ENCODE measurements at regions not wholly inside any gene's neighbourhood (a gene's known extent, or its start where the extent isn't known, plus 50 kb on each side); places are given as distances from the start of the nearest gene placed in this dataset.

DNA sequence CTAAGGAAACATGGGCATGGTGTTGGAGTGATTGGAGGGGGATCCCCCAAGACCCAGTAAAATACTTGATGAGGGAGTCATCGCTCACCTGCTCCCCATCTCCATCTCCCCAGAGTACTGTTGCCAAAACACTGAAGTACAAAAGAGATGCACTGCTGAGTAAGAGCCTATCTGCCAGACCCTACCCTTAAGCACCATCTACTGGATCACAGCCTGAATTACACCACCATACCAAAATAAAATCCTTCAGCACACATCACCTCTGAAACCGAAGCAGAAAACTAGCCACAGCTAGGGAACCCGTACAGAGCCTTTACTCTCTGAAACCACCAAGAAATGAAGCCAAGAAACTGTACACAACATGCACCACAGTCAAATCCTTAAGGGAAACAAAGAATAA lies 466.3 kb upstream of the ACTRT1 start:
- Histone ChIP-seq H3K4me3 (ENCODE audit: low read depth, low read length) (no peak overlapping the region), H3K9me3 (ENCODE audit: control insufficient read depth, insufficient read depth, low read length) (no peaks in the 10 kb centered on the region), H3K9ac (ENCODE audit: low read depth, low read length) (no peak overlapping the region), H3K27me3 (ENCODE audit: control insufficient read depth, insufficient read depth, low read length) (no peaks in the 10 kb centered on the region), H3K36me3 (ENCODE audit: control insufficient read depth, insufficient read depth, low read length) (no peaks in the 10 kb centered on the region), H3K4me1 (ENCODE audit: control insufficient read depth, insufficient read depth, low read length) (no peaks in the 10 kb centered on the region)

DNA sequence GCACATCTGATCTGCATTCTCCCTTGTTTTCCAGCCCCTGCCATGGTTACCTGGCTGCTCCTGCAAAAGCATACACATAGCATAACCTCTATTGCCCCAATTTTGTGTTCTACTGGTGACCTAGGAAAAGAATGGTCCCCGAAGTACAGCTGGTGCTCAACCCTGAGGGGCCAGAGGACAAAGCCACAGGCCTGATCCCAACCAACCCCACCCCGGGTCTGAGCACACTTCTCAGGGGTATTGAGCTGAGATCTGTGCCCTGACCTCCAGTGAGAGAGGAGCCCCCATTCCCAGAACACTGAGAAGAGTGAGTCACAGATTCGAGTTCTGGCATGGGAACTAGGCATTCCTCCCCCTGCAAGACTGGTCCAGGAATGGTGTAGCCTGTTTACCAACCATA lies 465.5 kb upstream of the ACTRT1 start:
- H3K36me3 ChIP-seq (ENCODE audit: control insufficient read depth, insufficient read depth, low read length): no peaks in the 10 kb centered on the region
- H3K9me3 ChIP-seq (ENCODE audit: control insufficient read depth, insufficient read depth, low read length): no peaks in the 10 kb centered on the region
- no peak overlapping the region for H3K9ac ChIP-seq (ENCODE audit: low read depth, low read length)
- H3K4me3 ChIP-seq (ENCODE audit: low read depth, low read length): no peak overlapping the region
- H3K27me3 ChIP-seq (ENCODE audit: control insufficient read depth, insufficient read depth, low read length): no peaks in the 10 kb centered on the region
- H3K4me1 ChIP-seq (ENCODE audit: control insufficient read depth, insufficient read depth, low read length): no peaks in the 10 kb centered on the region

DNA sequence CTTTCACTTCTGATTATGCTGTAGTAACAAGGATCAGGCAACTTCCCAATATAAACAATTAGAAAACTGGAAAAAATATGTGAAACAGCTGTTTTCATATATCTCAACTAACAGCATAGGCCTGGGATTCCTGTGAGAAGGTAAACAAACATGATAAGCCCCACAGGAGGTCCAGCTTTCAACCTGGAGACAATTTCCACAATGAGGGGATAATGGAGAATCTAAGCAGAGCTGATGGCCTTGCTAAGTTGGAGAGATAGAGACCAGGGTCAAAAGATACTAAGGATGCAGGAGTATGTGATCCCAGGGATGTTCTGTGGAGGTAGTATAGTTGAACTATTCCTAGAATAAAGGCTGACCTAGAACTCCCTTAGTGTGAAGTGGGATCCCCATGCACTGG lies 452.3 kb upstream of the ACTRT1 start:
- Histone ChIP-seq H3K4me3 (ENCODE audit: low read depth, low read length) (no peak overlapping the region), H3K9ac (ENCODE audit: low read depth, low read length) (no peak overlapping the region), H3K27me3 (ENCODE audit: control insufficient read depth, insufficient read depth, low read length) (no peaks in the 10 kb centered on the region), H3K9me3 (ENCODE audit: control insufficient read depth, insufficient read depth, low read length) (no peaks in the 10 kb centered on the region), H3K36me3 (ENCODE audit: control insufficient read depth, insufficient read depth, low read length) (peaks cover 2% of the 10 kb centered on the region), H3K4me1 (ENCODE audit: control insufficient read depth, insufficient read depth, low read length) (no peaks in the 10 kb centered on the region)

DNA sequence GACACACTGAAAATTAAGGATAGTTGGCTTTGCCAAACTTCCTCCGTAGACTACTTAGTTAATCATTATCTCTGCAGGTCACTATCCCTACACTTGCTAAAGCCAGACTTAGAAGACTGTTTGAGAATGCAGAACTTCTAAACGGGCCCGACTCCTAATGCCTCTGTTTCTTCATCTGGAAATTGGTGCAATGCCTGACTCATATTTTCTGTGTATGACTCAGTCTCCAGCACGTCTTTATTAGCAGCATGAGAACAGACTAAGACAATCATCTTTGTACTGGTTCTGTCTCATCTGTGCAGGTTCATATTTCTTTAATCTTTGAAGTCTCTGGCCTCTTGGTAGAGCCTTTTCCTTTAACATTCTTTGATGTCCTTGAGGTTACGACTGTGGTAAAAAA lies 411.9 kb upstream of the ACTRT1 start:
- no peaks in the 10 kb centered on the region for H3K27me3 ChIP-seq (ENCODE audit: control insufficient read depth, insufficient read depth, low read length)
- no peaks in the 10 kb centered on the region for H3K9me3 ChIP-seq (ENCODE audit: control insufficient read depth, insufficient read depth, low read length)
- no peaks in the 10 kb centered on the region for H3K36me3 ChIP-seq (ENCODE audit: control insufficient read depth, insufficient read depth, low read length)
- H3K9ac ChIP-seq (ENCODE audit: low read depth, low read length): no peak overlapping the region
- H3K4me1 ChIP-seq (ENCODE audit: control insufficient read depth, insufficient read depth, low read length): no peaks in the 10 kb centered on the region
- no peak overlapping the region for H3K4me3 ChIP-seq (ENCODE audit: low read depth, low read length)

DNA sequence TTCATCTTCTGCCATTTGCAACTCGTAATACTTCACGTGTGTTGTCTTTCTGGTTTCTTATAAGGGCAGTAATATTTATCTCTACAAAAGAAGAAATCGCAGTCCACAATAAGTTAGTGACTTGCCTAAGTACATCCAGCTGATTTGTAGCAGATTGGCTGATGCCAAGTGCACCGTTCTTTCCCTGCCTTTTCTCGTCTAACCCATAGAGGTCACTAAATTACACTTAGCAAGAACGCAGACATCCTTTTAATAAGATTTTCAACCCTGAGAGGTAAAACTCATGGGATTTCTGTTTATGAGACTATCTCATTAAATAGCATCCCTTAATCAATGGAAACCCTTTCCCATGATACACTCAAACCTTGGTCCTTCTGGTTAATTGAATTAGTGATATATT lies 408.6 kb upstream of the ACTRT1 start:
- no peaks in the 10 kb centered on the region for H3K27me3 ChIP-seq (ENCODE audit: control insufficient read depth, insufficient read depth, low read length)
- no peaks in the 10 kb centered on the region for H3K36me3 ChIP-seq (ENCODE audit: control insufficient read depth, insufficient read depth, low read length)

GRCh38 chrX:128458888-128459287 lies 406.7 kb upstream of the ACTRT1 start:
- no peaks in the 10 kb centered on the region for H3K36me3 ChIP-seq (ENCODE audit: control insufficient read depth, insufficient read depth, low read length)
- no peaks in the 10 kb centered on the region for H3K9me3 ChIP-seq (ENCODE audit: control insufficient read depth, insufficient read depth, low read length)
- H3K4me3 ChIP-seq (ENCODE audit: low read depth, low read length): no peak overlapping the region
- no peaks in the 10 kb centered on the region for H3K27me3 ChIP-seq (ENCODE audit: control insufficient read depth, insufficient read depth, low read length)
- H3K4me1 ChIP-seq (ENCODE audit: control insufficient read depth, insufficient read depth, low read length): no peaks in the 10 kb centered on the region
- no peak overlapping the region for H3K9ac ChIP-seq (ENCODE audit: low read depth, low read length)

More for the DNA sequence above, 408.6 kb upstream of the ACTRT1 start:
- H3K4me3 ChIP-seq (ENCODE audit: low read depth, low read length): no peak overlapping the region
- no peaks in the 10 kb centered on the region for H3K9me3 ChIP-seq (ENCODE audit: control insufficient read depth, insufficient read depth, low read length)
- no peaks in the 10 kb centered on the region for H3K4me1 ChIP-seq (ENCODE audit: control insufficient read depth, insufficient read depth, low read length)
- H3K9ac ChIP-seq (ENCODE audit: low read depth, low read length): no peak overlapping the region

GRCh38 chrX:128457674-128458073 lies 405.5 kb upstream of the ACTRT1 start:
- H3K4me3 ChIP-seq (ENCODE audit: low read depth, low read length): no peak overlapping the region
- H3K36me3 ChIP-seq (ENCODE audit: control insufficient read depth, insufficient read depth, low read length): no peaks in the 10 kb centered on the region
- no peaks in the 10 kb centered on the region for H3K27me3 ChIP-seq (ENCODE audit: control insufficient read depth, insufficient read depth, low read length)
- H3K9me3 ChIP-seq (ENCODE audit: control insufficient read depth, insufficient read depth, low read length): no peaks in the 10 kb centered on the region
- no peaks in the 10 kb centered on the region for H3K4me1 ChIP-seq (ENCODE audit: control insufficient read depth, insufficient read depth, low read length)
- no peak overlapping the region for H3K9ac ChIP-seq (ENCODE audit: low read depth, low read length)

DNA sequence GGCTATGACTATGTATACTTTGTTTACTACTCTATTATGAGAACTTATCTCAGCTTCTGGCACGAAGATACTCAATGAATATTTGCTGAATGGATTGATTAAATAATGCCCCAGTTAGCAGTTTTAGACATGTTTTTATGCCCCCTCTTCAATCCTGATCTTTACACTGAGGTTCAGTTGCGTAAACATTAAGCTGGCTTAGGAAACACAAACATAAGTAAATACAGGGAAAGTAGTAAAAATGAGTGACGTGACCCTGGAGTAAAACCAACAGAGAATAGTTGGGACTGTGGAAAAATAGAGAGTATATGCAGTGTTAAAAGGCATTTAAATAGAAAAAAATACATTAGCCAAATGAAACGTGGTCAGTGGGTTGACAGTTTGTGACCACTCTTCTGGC lies 387.0 kb upstream of the ACTRT1 start:
- no peak overlapping the region for H3K4me3 ChIP-seq (ENCODE audit: low read depth, low read length)
- H3K9ac ChIP-seq (ENCODE audit: low read depth, low read length): no peak overlapping the region
- no peaks in the 10 kb centered on the region for H3K9me3 ChIP-seq (ENCODE audit: control insufficient read depth, insufficient read depth, low read length)
- no peaks in the 10 kb centered on the region for H3K36me3 ChIP-seq (ENCODE audit: control insufficient read depth, insufficient read depth, low read length)
- H3K4me1 ChIP-seq (ENCODE audit: control insufficient read depth, insufficient read depth, low read length): no peaks in the 10 kb centered on the region
- H3K27me3 ChIP-seq (ENCODE audit: control insufficient read depth, insufficient read depth, low read length): no peaks in the 10 kb centered on the region

- Histone ChIP-seq H3K27me3 (ENCODE audit: control insufficient read depth, insufficient read depth, low read length) (no peaks in the 10 kb centered on the region), H3K4me1 (ENCODE audit: control insufficient read depth, insufficient read depth, low read length) (no peaks in the 10 kb centered on the region), H3K4me3 (ENCODE audit: low read depth, low read length) (no peak overlapping the region), H3K36me3 (ENCODE audit: control insufficient read depth, insufficient read depth, low read length) (no peaks in the 10 kb centered on the region), H3K9ac (ENCODE audit: low read depth, low read length) (no peak overlapping the region), H3K9me3 (ENCODE audit: control insufficient read depth, insufficient read depth, low read length) (no peaks in the 10 kb centered on the region)
Measured at GRCh38 chrX:128438082-128438481, 385.9 kb upstream of the ACTRT1 start.

- no peaks in the 10 kb centered on the region for H3K36me3 ChIP-seq (ENCODE audit: control insufficient read depth, insufficient read depth, low read length)
- H3K4me1 ChIP-seq (ENCODE audit: control insufficient read depth, insufficient read depth, low read length): no peaks in the 10 kb centered on the region
- no peak overlapping the region for H3K9ac ChIP-seq (ENCODE audit: low read depth, low read length)
- H3K9me3 ChIP-seq (ENCODE audit: control insufficient read depth, insufficient read depth, low read length): no peaks in the 10 kb centered on the region
- no peaks in the 10 kb centered on the region for H3K27me3 ChIP-seq (ENCODE audit: control insufficient read depth, insufficient read depth, low read length)
- no peak overlapping the region for H3K4me3 ChIP-seq (ENCODE audit: low read depth, low read length)
Measured at GRCh38 chrX:128436397-128437103, 384.3 kb upstream of the ACTRT1 start.

DNA sequence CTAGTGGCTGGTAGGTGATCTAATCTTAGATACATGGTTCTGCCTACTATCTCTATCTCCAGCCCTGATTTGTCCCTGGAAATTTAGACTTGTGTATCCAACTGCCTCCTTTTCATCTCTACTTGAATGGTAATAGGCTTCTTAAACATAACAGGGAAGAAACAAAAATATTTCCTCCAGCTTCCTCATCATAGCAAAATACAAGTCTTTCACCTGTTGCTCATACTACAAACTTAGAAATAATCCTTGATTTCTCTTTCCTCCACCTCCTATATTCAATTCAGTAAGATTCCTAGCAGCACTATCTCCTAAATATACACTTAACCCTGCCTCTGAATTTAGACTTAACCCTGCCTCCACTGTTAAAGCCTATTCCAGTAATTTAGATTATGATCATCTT lies 373.3 kb upstream of the ACTRT1 start:
- Histone ChIP-seq H3K4me3 (ENCODE audit: low read depth, low read length) (no peak overlapping the region), H3K9me3 (ENCODE audit: control insufficient read depth, insufficient read depth, low read length) (no peaks in the 10 kb centered on the region), H3K36me3 (ENCODE audit: control insufficient read depth, insufficient read depth, low read length) (no peaks in the 10 kb centered on the region), H3K9ac (ENCODE audit: low read depth, low read length) (no peak overlapping the region), H3K27me3 (ENCODE audit: control insufficient read depth, insufficient read depth, low read length) (no peaks in the 10 kb centered on the region), H3K4me1 (ENCODE audit: control insufficient read depth, insufficient read depth, low read length) (no peaks in the 10 kb centered on the region)

DNA sequence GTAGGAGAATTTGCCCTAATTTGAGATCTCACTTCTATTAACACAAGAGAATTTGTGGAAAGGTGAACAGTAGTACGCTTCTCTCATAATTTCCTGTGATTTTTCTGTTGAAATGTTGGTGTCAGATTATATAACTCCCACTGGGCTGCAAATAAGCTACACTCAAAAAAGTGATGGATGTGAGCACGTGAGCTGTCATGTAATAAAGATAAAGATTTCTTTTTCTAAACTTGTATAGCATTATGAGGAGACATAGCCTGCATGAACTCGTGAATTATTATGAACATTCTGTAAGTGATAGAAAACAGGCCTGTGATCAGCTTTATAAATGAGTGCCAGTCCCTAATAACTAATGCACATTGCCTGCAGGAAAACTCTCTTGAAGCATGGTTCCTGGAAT lies 356.6 kb upstream of the ACTRT1 start:
- no peak overlapping the region for H3K9ac ChIP-seq (ENCODE audit: low read depth, low read length)
- no peaks in the 10 kb centered on the region for H3K9me3 ChIP-seq (ENCODE audit: control insufficient read depth, insufficient read depth, low read length)
- H3K27me3 ChIP-seq (ENCODE audit: control insufficient read depth, insufficient read depth, low read length): no peaks in the 10 kb centered on the region
- H3K36me3 ChIP-seq (ENCODE audit: control insufficient read depth, insufficient read depth, low read length): no peaks in the 10 kb centered on the region
- no peaks in the 10 kb centered on the region for H3K4me1 ChIP-seq (ENCODE audit: control insufficient read depth, insufficient read depth, low read length)
- no peak overlapping the region for H3K4me3 ChIP-seq (ENCODE audit: low read depth, low read length)

Data from iPS-15b (cell line).